Hepatocyte (in vitro differentiated cells): ENCODE measurements at regions not wholly inside any gene's neighbourhood (a gene's known extent, or its start where the extent isn't known, plus 50 kb on each side); places are given as distances from the start of the nearest gene placed in this dataset.

ENCODE experiments used
- DNase-seq: peaks from one replicate; pipeline ENCODE4 v3.0.0-alpha.2; 2016; ENCODE audit warnings: low spot score
- H2AFZ ChIP-seq: fragments of 200-600 bp; sonication (generic); 2 replicates; pipeline ENCODE4 v1.6.0; 2016; ENCODE audit warnings: antibody characterized with exemption, mild to moderate bottlenecking
- H3K27ac ChIP-seq: fragments of 200-600 bp; sonication (generic); 2 replicates; pipeline ENCODE4 v1.5.1; 2016; ENCODE audit warnings: mild to moderate bottlenecking
- H3K27me3 ChIP-seq: fragments of 200-600 bp; sonication (generic); 2 replicates; pipeline ENCODE4 v1.6.1; 2016
- H3K36me3 ChIP-seq: fragments of 200-600 bp; sonication (generic); replicated peaks from 2 replicates; pipeline ENCODE4 v1.5.1; 2016; ENCODE audit warnings: low read depth; ENCODE audit not compliant: insufficient read depth
- H3K4me1 ChIP-seq: fragments of 200-600 bp; sonication (generic); 2 replicates; pipeline ENCODE4 v1.5.1; 2016; ENCODE audit warnings: mild to moderate bottlenecking, moderate library complexity; ENCODE audit not compliant: insufficient read depth
- H3K4me2 ChIP-seq: fragments of 200-600 bp; sonication (generic); 2 replicates; pipeline ENCODE4 v1.6.0; 2016
- H3K4me3 ChIP-seq: fragments of 200-600 bp; sonication (generic); 2 replicates; pipeline ENCODE4 v1.5.1; 2016; ENCODE audit warnings: mild to moderate bottlenecking
- H3K79me2 ChIP-seq: fragments of 200-600 bp; sonication (generic); 2 replicates; pipeline ENCODE4 v1.6.0; 2017; ENCODE audit warnings: mild to moderate bottlenecking
- H3K9me2 ChIP-seq: fragments of 200-600 bp; sonication (generic); replicated peaks from 2 replicates; pipeline ENCODE4 v1.6.0; 2017; ENCODE audit warnings: mild to moderate bottlenecking; ENCODE audit not compliant: insufficient read depth
- H3K9me3 ChIP-seq: fragments of 200-600 bp; sonication (generic); 2 replicates; pipeline ENCODE4 v1.5.1; 2016; ENCODE audit warnings: low read depth, mild to moderate bottlenecking
- H4K20me1 ChIP-seq: fragments of 200-600 bp; sonication (generic); 2 replicates; pipeline ENCODE4 v1.6.0; 2016; ENCODE audit warnings: mild to moderate bottlenecking; ENCODE audit not compliant: insufficient read depth, poor library complexity, severe bottlenecking
- CTCF ChIP-seq: fragments of 200-600 bp; sonication (generic); IDR thresholded peaks from 2 replicates; pipeline ENCODE4 v1.5.1; 2016; ENCODE audit warnings: antibody characterized with exemption, mild to moderate bottlenecking; ENCODE audit not compliant: poor library complexity
- EZH2 ChIP-seq: fragments of 200-600 bp; sonication (generic); IDR thresholded peaks from 2 replicates; pipeline ENCODE4 v1.6.1; 2016; ENCODE audit warnings: antibody characterized with exemption, mild to moderate bottlenecking, borderline replicate concordance
- EZH2phosphoT487 ChIP-seq: fragments of 200-600 bp; sonication (generic); IDR thresholded peaks from one replicate; pipeline ENCODE4 v1.6.1; 2018; ENCODE audit warnings: antibody characterized with exemption, mild to moderate bottlenecking, low read depth, moderate library complexity; ENCODE audit not compliant: unreplicated experiment, severe bottlenecking
- WGBS: methylation state at CpG from one replicate; pipeline ENCODE4 v1.1.6; 2016; ENCODE audit warnings: low lambda C conversion rate; ENCODE audit errors: missing lambda C conversion rate; 5-methylcytosine and 5-hydroxymethylcytosine counted together

- H3K79me2 ChIP-seq = no peaks in the 10 kb centered on the region
- H3K9me3 ChIP-seq = no peaks in the 10 kb centered on the region
- no peaks in the 10 kb centered on the region for H4K20me1 ChIP-seq
- no peak for DNase-seq
- no peak overlapping the region for H3K4me3 ChIP-seq
- no peak overlapping the region for H3K27ac ChIP-seq
- WGBS = 9% methylated on average over 47 of the region's 50 CpGs
- H2AFZ ChIP-seq = no peak overlapping the region
- H3K36me3 ChIP-seq = no peaks in the 10 kb centered on the region
- no peaks in the 10 kb centered on the region for H3K9me2 ChIP-seq
- peak; percentile 95 for TF ChIP-seq EZH2
- no peak for TF ChIP-seq EZH2phosphoT487
- H3K4me2 ChIP-seq = no peak overlapping the region
- peaks cover 94% of the 10 kb centered on the region for H3K27me3 ChIP-seq
- peaks cover 18% of the 10 kb centered on the region for H3K4me1 ChIP-seq
Observed at GRCh38 chr10:100659361-100660098, 85.9 kb upstream of the PAX2 start.

- 44% methylated on average over 6 of the region's 6 CpGs for WGBS
- DNase-seq = no peak
- H3K9me3 ChIP-seq = no peaks in the 10 kb centered on the region
Observed at GRCh38 chr10:100660365-100660764, 85.0 kb upstream of the PAX2 start.

DNA sequence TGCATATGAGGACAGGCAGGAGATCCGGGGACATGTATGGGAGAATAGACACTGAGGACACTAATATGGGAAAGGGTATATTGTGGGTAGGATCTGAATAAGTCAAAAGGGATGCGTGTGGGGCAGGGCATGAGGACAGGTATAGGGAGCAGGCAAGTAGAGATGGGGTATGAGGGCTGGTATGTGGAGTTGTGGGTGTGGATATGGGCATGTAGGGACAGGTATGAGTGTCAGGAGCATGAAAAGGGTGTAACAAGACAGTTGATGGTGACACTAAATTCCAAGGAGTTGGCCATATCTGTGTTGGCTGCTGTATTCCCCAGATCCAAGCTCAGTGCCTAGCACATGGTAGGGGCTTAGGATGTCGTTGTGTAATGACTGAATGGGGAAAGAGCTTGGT lies 84.4 kb upstream of the PAX2 start:
- DNase-seq = no peak
- Histone ChIP-seq H3K4me2 (no peak overlapping the region), H3K79me2 (no peaks in the 10 kb centered on the region), H3K4me3 (no peak overlapping the region), H3K27ac (no peak overlapping the region), H3K4me1 (peaks cover 3% of the 10 kb centered on the region), H3K36me3 (no peaks in the 10 kb centered on the region), H4K20me1 (no peaks in the 10 kb centered on the region), H3K9me3 (no peaks in the 10 kb centered on the region), H3K27me3 (peaks cover 88% of the 10 kb centered on the region), H2AFZ (no peak overlapping the region), H3K9me2 (no peaks in the 10 kb centered on the region)
- 44% methylated on average over 3 of the region's 3 CpGs for WGBS
- TF ChIP-seq CTCF (no peak), EZH2phosphoT487 (no peak), EZH2 (no peak)

More at GRCh38 chr10:100660365-100660764, 85.0 kb upstream of the PAX2 start:
- H3K4me1 ChIP-seq = peaks cover 9% of the 10 kb centered on the region
- no peak overlapping the region for H3K4me3 ChIP-seq
- no peak overlapping the region for H3K27ac ChIP-seq
- no peak overlapping the region for H2AFZ ChIP-seq
- H3K27me3 ChIP-seq = peaks cover 88% of the 10 kb centered on the region
- H3K79me2 ChIP-seq = no peaks in the 10 kb centered on the region
- no peaks in the 10 kb centered on the region for H3K9me2 ChIP-seq
- TF ChIP-seq EZH2phosphoT487 = no peak
- no peak for TF ChIP-seq CTCF
- TF ChIP-seq EZH2 = no peak
- no peaks in the 10 kb centered on the region for H4K20me1 ChIP-seq
- no peaks in the 10 kb centered on the region for H3K36me3 ChIP-seq
- H3K4me2 ChIP-seq = no peak overlapping the region

- TF ChIP-seq EZH2 (no peak), EZH2phosphoT487 (no peak), CTCF (no peak)
- Histone ChIP-seq H3K36me3 (no peaks in the 10 kb centered on the region), H3K9me3 (no peaks in the 10 kb centered on the region), H3K79me2 (no peaks in the 10 kb centered on the region), H4K20me1 (no peaks in the 10 kb centered on the region), H3K27ac (no peak overlapping the region), H3K27me3 (peaks cover 91% of the 10 kb centered on the region), H3K4me3 (no peak overlapping the region), H3K9me2 (no peaks in the 10 kb centered on the region), H3K4me1 (no peaks in the 10 kb centered on the region), H3K4me2 (no peak overlapping the region), H2AFZ (no peak overlapping the region)
- DNase-seq = no peak
- 69% methylated on average over 13 of the region's 13 CpGs for WGBS
Observed at GRCh38 chr10:100661520-100661919, 83.9 kb upstream of the PAX2 start.
